T-helper 2 cell (primary cell): ENCODE measurements at regions not wholly inside any gene's neighbourhood (a gene's known extent, or its start where the extent isn't known, plus 50 kb on each side); places are given as distances from the start of the nearest gene placed in this dataset.

Source experiments
- DNase-seq, 5 experiments: peaks; one replicate each; pipeline versions ENCODE4 v3.0.0 to v3.0.0-alpha.2; 2012 to 2022

- DNase-seq: no peak
Measured at GRCh38 chr13:109880371-109881346, 94.3 kb upstream of the IRS2 start.

GRCh38 chr13:109879338-109879737, 93.0 kb upstream of the IRS2 start:
- DNase-seq: no peak

- no peak for DNase-seq
Measured at GRCh38 chr13:109877809-109878208, 91.4 kb upstream of the IRS2 start.

- no peak for DNase-seq
Measured at GRCh38 chr13:109875746-109876145, 89.4 kb upstream of the IRS2 start.

- peak in 1 of 5 experiments; percentile 55 for DNase-seq
Measured at GRCh38 chr13:109874484-109875454, 88.4 kb upstream of the IRS2 start.

GRCh38 chr13:109873351-109874123, 87.2 kb upstream of the IRS2 start:
- DNase-seq: no peak

- DNase-seq: no peak
Measured at GRCh38 chr13:109872864-109873263, 86.5 kb upstream of the IRS2 start.

- DNase-seq: no peak
Measured at GRCh38 chr13:109870696-109871370, 84.5 kb upstream of the IRS2 start.

- no peak for DNase-seq
Measured at GRCh38 chr13:109870274-109870673, 83.9 kb upstream of the IRS2 start.

- peak in 1 of 5 experiments; percentile 32 for DNase-seq
Measured at GRCh38 chr13:109869312-109870237, 83.2 kb upstream of the IRS2 start.

GRCh38 chr13:109868578-109869311, 82.4 kb upstream of the IRS2 start:
- DNase-seq: no peak

- DNase-seq: no peak
Measured at GRCh38 chr13:109867766-109868165, 81.4 kb upstream of the IRS2 start.

GRCh38 chr13:109862627-109863026, 76.2 kb upstream of the IRS2 start:
- DNase-seq: no peak

- DNase-seq: no peak
Measured at GRCh38 chr13:109859898-109860297, 73.5 kb upstream of the IRS2 start.

- DNase-seq: no peak
Measured at GRCh38 chr13:109859216-109859835, 72.9 kb upstream of the IRS2 start.

- no peak for DNase-seq
Measured at GRCh38 chr13:109858319-109858718, 71.9 kb upstream of the IRS2 start.

GRCh38 chr13:109857803-109858202, 71.4 kb upstream of the IRS2 start:
- DNase-seq: no peak

- no peak for DNase-seq
Measured at GRCh38 chr13:109857325-109857724, 70.9 kb upstream of the IRS2 start.

- no peak for DNase-seq
Measured at GRCh38 chr13:109856350-109856749, 70.0 kb upstream of the IRS2 start.

- no peak for DNase-seq
Measured at GRCh38 chr13:109853153-109853552, 66.8 kb upstream of the IRS2 start.
